Endodermal cell (in vitro differentiated cells): ENCODE measurements at regions not wholly inside any gene's neighbourhood (a gene's known extent, or its start where the extent isn't known, plus 50 kb on each side); places are given as distances from the start of the nearest gene placed in this dataset.
"Not testable (repeated sequence)": the region's sequence is repeated elsewhere in the genome, so short reads cannot be mapped to it uniquely, and the experiment has no call there.

ENCODE experiments used
- DNase-seq: peaks from one replicate; pipeline ENCODE4 v3.0.0-alpha.2; 2017
- H3K27ac ChIP-seq: 2 replicates; pipeline ENCODE4 v1.5.1; 2013; ENCODE audit warnings: mild to moderate bottlenecking, low read depth, low read length, moderate library complexity
- H3K27me3 ChIP-seq: 2 replicates; pipeline ENCODE4 v1.6.1; 2013; ENCODE audit warnings: mild to moderate bottlenecking, low read length, moderate library complexity; ENCODE audit not compliant: insufficient read depth, control insufficient read depth, poor library complexity, severe bottlenecking
- H3K36me3 ChIP-seq: 2 replicates; pipeline ENCODE4 v1.7.0; 2013; ENCODE audit warnings: mild to moderate bottlenecking, low read length, moderate library complexity; ENCODE audit not compliant: control insufficient read depth, insufficient read depth
- H3K4me1 ChIP-seq: one replicate; pipeline ENCODE4 v1.7.0; 2013; ENCODE audit warnings: low read length; ENCODE audit not compliant: control insufficient read depth, insufficient read depth
- H3K4me3 ChIP-seq: 2 replicates; pipeline ENCODE4 v1.5.1; 2013; ENCODE audit warnings: mild to moderate bottlenecking, low read length, moderate library complexity
- H3K9ac ChIP-seq: 2 replicates; pipeline ENCODE4 v1.6.1; 2013; ENCODE audit warnings: mild to moderate bottlenecking, low read length, moderate library complexity; ENCODE audit not compliant: poor library complexity, severe bottlenecking; ENCODE audit errors: extremely low read depth
- H3K9me3 ChIP-seq: 2 replicates; pipeline ENCODE4 v1.6.1; 2013; ENCODE audit warnings: mild to moderate bottlenecking, low read length, moderate library complexity; ENCODE audit not compliant: control insufficient read depth
- H3K27ac Mint-ChIP-seq: 2 replicates; pipeline ENCODE4 v1.8.0; 2020; ENCODE audit warnings: mixed read lengths
- H3K27me3 Mint-ChIP-seq: 2 replicates; pipeline ENCODE4 v1.8.0; 2021; ENCODE audit warnings: mild to moderate bottlenecking, mixed read lengths; ENCODE audit not compliant: insufficient read depth
- H3K36me3 Mint-ChIP-seq: 2 replicates; pipeline ENCODE4 v1.8.0; 2020; ENCODE audit warnings: low read depth, mixed read lengths
- H3K4me1 Mint-ChIP-seq: 2 replicates; pipeline ENCODE4 v1.8.0; 2020; ENCODE audit warnings: mixed read lengths
- H3K4me3 Mint-ChIP-seq: 2 replicates; pipeline ENCODE4 v1.8.0; 2020; ENCODE audit warnings: mild to moderate bottlenecking, moderate library complexity, mixed read lengths
- H3K9me3 Mint-ChIP-seq: 2 replicates; pipeline ENCODE4 v1.8.0; 2020; ENCODE audit warnings: mild to moderate bottlenecking, mixed read lengths
- WGBS, 2 experiments: methylation state at CpG; one replicate each; pipeline versions ENCODE4 v1.1.5 to v1.1.7; 2013; ENCODE audit warnings: missing lambda C conversion rate in 2 of 2, mixed read lengths in 1 of 2; ENCODE audit not compliant: insufficient coverage in 1 of 2, insufficient read length in 1 of 2; 5-methylcytosine and 5-hydroxymethylcytosine counted together

DNA sequence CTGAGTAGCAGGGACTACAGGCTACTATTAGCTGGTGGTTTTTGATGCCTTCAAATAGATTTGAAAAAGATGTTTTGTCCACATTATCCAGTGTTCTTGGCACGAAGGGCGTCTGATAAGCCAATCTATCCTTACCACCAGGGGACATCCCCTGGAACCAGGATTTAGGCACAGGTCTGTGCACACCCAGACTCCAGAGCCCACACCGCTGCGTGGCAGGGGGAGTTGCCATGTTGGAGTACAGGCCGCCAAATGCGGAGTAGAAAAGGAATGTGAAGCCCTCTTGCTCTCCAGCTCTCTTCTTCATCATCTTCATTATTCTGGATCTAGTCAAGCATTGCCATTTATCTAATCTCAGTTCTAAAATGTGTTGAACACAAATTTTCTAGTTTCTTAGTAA, 54.3 kb downstream of the RNU1-4 start:
- not testable (repeated sequence) for H3K9ac ChIP-seq, H3K4me1 Mint-ChIP-seq, H3K36me3 ChIP-seq, H3K27me3 ChIP-seq, H3K27me3 Mint-ChIP-seq, H3K27ac ChIP-seq, H3K9me3 Mint-ChIP-seq, H3K4me3 ChIP-seq, H3K36me3 Mint-ChIP-seq, H3K4me3 Mint-ChIP-seq, H3K4me1 ChIP-seq, H3K27ac Mint-ChIP-seq, H3K9me3 ChIP-seq
- DNase-seq, result peak; percentile 36
- 94 to 99% methylated on average over 2 to 6 of the region's 6 CpGs for WGBS, 2 experiments

GRCh38 chr1:16795119-16795518, 54.8 kb downstream of the RNU1-4 start:
- not testable (repeated sequence) for H3K4me3 ChIP-seq, H3K9ac ChIP-seq, H3K4me1 ChIP-seq, H3K4me3 Mint-ChIP-seq, H3K27me3 Mint-ChIP-seq, H3K36me3 ChIP-seq, H3K4me1 Mint-ChIP-seq, H3K9me3 Mint-ChIP-seq, H3K36me3 Mint-ChIP-seq, H3K27ac Mint-ChIP-seq, H3K27ac ChIP-seq, H3K27me3 ChIP-seq, H3K9me3 ChIP-seq
- WGBS, 2 experiments, result 93 to 100% methylated on average over 1 to 5 of the region's 7 CpGs
- DNase-seq, result peak; percentile 16

DNA sequence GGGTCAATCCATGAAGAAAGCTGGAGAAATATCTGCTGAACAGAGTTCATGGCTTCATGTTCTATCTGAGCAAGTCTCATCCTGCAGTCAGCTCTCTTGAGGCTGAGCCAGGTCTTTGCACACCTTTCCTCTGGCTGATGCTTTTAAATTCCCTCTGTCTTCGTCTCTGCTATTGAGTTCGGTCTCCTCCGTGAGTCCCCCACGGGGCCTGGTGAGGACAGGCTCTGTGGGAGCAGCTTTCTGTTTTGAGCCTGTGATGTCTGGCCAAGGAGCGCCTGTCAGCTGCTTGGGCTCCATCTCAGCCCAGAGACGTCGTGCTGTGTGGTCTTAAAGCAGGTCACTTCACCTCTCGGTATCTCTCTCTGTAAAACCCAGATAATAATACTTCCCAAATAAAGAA, 55.9 kb downstream of the RNU1-4 start:
- not testable (repeated sequence) for H3K4me1 Mint-ChIP-seq, H3K4me3 Mint-ChIP-seq, H3K27me3 Mint-ChIP-seq, H3K36me3 Mint-ChIP-seq, H3K27ac ChIP-seq, H3K36me3 ChIP-seq, H3K27me3 ChIP-seq, H3K4me3 ChIP-seq, H3K4me1 ChIP-seq, H3K9me3 ChIP-seq, DNase-seq, H3K27ac Mint-ChIP-seq, H3K9me3 Mint-ChIP-seq, H3K9ac ChIP-seq
- 86% methylated on average over 8 of the region's 8 CpGs; no CpG with 5 or more reads in 1 of the 2 experiments for WGBS, 2 experiments

DNA sequence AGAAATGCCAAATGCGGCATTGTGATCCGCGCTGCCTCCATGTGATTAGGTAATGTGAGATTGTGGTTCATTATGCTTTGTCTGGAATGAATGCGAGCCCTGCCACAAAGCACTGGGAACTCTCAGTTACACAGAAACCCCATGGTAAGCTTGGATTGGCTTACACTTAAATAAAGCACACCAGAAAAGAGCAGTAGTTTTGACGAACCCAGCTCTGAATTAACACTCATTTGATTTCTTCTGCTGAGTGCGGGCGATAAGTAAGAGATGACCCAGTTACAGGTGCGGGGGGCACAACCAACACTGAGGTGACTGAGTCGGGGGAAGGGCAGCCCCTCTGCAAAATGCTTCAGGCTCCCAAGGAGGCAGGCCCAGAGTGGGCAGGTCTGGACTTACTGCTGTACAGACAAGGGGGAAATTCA, 56.3 kb downstream of the RNU1-4 start:
- not testable (repeated sequence) for H3K9me3 Mint-ChIP-seq, H3K27ac ChIP-seq, H3K4me3 Mint-ChIP-seq, H3K9me3 ChIP-seq, H3K27me3 Mint-ChIP-seq, H3K36me3 ChIP-seq, H3K4me3 ChIP-seq, H3K27me3 ChIP-seq, H3K4me1 ChIP-seq, H3K36me3 Mint-ChIP-seq, H3K27ac Mint-ChIP-seq, H3K4me1 Mint-ChIP-seq, H3K9ac ChIP-seq
- peak; percentile 53 for DNase-seq
- 87 to 93% methylated on average over 8 to 9 of the region's 9 CpGs for WGBS, 2 experiments

DNA sequence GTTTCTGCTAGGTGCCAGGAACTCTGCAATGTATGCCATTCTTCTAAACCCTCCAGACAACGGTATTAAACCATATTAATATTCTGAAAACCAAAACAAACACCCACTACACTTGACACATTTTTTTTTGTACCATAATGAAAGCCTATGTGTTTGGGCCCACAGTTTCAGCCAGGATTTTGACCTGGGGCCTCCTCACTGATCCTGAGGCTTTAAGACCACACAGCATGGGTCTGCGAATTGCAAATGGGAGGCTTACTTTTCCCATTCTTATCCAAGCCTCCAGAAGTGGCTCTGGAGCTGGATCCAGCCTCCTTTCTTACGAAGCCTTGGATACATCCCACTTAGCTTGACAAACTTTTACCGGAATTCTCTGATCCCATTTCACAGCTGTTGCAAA, 56.7 kb downstream of the RNU1-4 start:
- not testable (repeated sequence) for H3K9me3 Mint-ChIP-seq, H3K27me3 Mint-ChIP-seq, H3K27ac Mint-ChIP-seq, H3K36me3 Mint-ChIP-seq, H3K9me3 ChIP-seq, H3K4me3 ChIP-seq, H3K9ac ChIP-seq, H3K4me3 Mint-ChIP-seq, H3K4me1 ChIP-seq, H3K27me3 ChIP-seq, H3K36me3 ChIP-seq, H3K27ac ChIP-seq, H3K4me1 Mint-ChIP-seq
- WGBS, 2 experiments, result 59% methylated on average over 2 of the region's 4 CpGs; no CpG with 5 or more reads in 1 of the 2 experiments
- peak; percentile 38 for DNase-seq

GRCh38 chr1:16798050-16798449, 57.7 kb downstream of the RNU1-4 start:
- peak; percentile 46 for DNase-seq
- WGBS, 2 experiments, result 88% methylated on average over 2 of the region's 2 CpGs; no CpG with 5 or more reads in 1 of the 2 experiments

More at GRCh38 chr1:16798050-16798449, 57.7 kb downstream of the RNU1-4 start:
- H3K36me3 Mint-ChIP-seq, H3K9me3 Mint-ChIP-seq, H3K27me3 Mint-ChIP-seq, H3K9me3 ChIP-seq, H3K36me3 ChIP-seq, H3K27me3 ChIP-seq, H3K27ac Mint-ChIP-seq, H3K4me3 Mint-ChIP-seq, H3K4me1 Mint-ChIP-seq, H3K27ac ChIP-seq, H3K4me3 ChIP-seq, H3K4me1 ChIP-seq, H3K9ac ChIP-seq: not testable (repeated sequence)
